GM23338 (cell line): ENCODE measurements at regions not wholly inside any gene's neighbourhood (a gene's known extent, or its start where the extent isn't known, plus 50 kb on each side); places are given as distances from the start of the nearest gene placed in this dataset.

Experiments
- ATAC-seq: fragments of 200-7000 bp; cut with Tn5 transposase; 3 replicates; pipeline ENCODE4 v1.9.1; 2020
- DNase-seq: peaks from one replicate; pipeline ENCODE4 v3.0.0-alpha.2; 2015; ENCODE audit warnings: low spot score
- H2AFZ ChIP-seq: fragments of 200-600 bp; sonication (generic); 2 replicates; pipeline ENCODE4 v1.8.0; 2016; ENCODE audit warnings: antibody characterized with exemption, mild to moderate bottlenecking, moderate library complexity
- H3F3A ChIP-seq: fragments of 200-600 bp; sonication (generic); replicated peaks from 2 replicates; pipeline ENCODE4 v1.8.0; 2017; ENCODE audit warnings: antibody characterized with exemption, mixed run types, low read depth
- H3K27ac ChIP-seq: fragments of 200-600 bp; sonication (generic); 2 replicates; pipeline ENCODE4 v1.6.1; 2016; ENCODE audit warnings: low read depth
- H3K27me3 ChIP-seq: fragments of 200-600 bp; sonication (generic); 2 replicates; pipeline ENCODE4 v1.8.0; 2016; ENCODE audit warnings: mild to moderate bottlenecking, mixed run types, moderate library complexity; ENCODE audit not compliant: insufficient read depth
- H3K36me3 ChIP-seq: fragments of 200-600 bp; sonication (generic); 2 replicates; pipeline ENCODE4 v1.8.0; 2016; ENCODE audit warnings: mild to moderate bottlenecking; ENCODE audit not compliant: insufficient read depth
- H3K4me1 ChIP-seq: fragments of 200-600 bp; sonication (generic); 2 replicates; pipeline ENCODE4 v1.8.0; 2016; ENCODE audit warnings: mild to moderate bottlenecking, moderate library complexity; ENCODE audit not compliant: insufficient read depth
- H3K4me2 ChIP-seq: fragments of 200-600 bp; sonication (generic); 2 replicates; pipeline ENCODE4 v1.7.1; 2017; ENCODE audit warnings: mixed run types
- H3K4me3 ChIP-seq: fragments of 200-600 bp; sonication (generic); 2 replicates; pipeline ENCODE4 v1.6.1; 2016; ENCODE audit warnings: mixed run types
- H3K79me2 ChIP-seq: fragments of 200-600 bp; sonication (generic); replicated peaks from 2 replicates; pipeline ENCODE4 v1.8.0; 2017; ENCODE audit warnings: mild to moderate bottlenecking; ENCODE audit not compliant: insufficient read depth
- H3K9me2 ChIP-seq: fragments of 200-600 bp; sonication (generic); 2 replicates; pipeline ENCODE4 v1.8.0; 2017; ENCODE audit not compliant: insufficient read depth
- H4K20me1 ChIP-seq: fragments of 200-600 bp; sonication (generic); replicated peaks from 2 replicates; pipeline ENCODE4 v1.8.0; 2017; ENCODE audit warnings: mild to moderate bottlenecking; ENCODE audit not compliant: insufficient read depth
- H3K27ac Mint-ChIP-seq: 2 replicates; pipeline ENCODE4 v1.8.0; 2020; ENCODE audit warnings: inconsistent platforms, mild to moderate bottlenecking, moderate library complexity, mixed read lengths
- H3K27me3 Mint-ChIP-seq: 3 replicates; pipeline ENCODE4 v1.8.0; 2022; ENCODE audit warnings: low read depth, mild to moderate bottlenecking, moderate library complexity, mixed read lengths, inconsistent platforms; ENCODE audit not compliant: insufficient read depth, poor library complexity
- H3K36me3 Mint-ChIP-seq: 3 replicates; pipeline ENCODE4 v1.8.0; 2021; ENCODE audit warnings: low read depth, mild to moderate bottlenecking, inconsistent platforms, moderate library complexity, mixed read lengths
- H3K4me1 Mint-ChIP-seq: 3 replicates; pipeline ENCODE4 v1.8.0; 2020; ENCODE audit warnings: mild to moderate bottlenecking, inconsistent platforms, mixed read lengths
- H3K4me3 Mint-ChIP-seq: 3 replicates; pipeline ENCODE4 v1.8.0; 2021; ENCODE audit warnings: moderate library complexity, mild to moderate bottlenecking, inconsistent platforms, mixed read lengths
- H3K9me3 Mint-ChIP-seq: 3 replicates; pipeline ENCODE4 v1.8.0; 2020; ENCODE audit warnings: moderate library complexity, mild to moderate bottlenecking, inconsistent platforms, mixed read lengths
- CREB1 ChIP-seq: fragments of 250-450 bp; sonication (Bioruptor Pico); IDR thresholded peaks from 2 replicates; pipeline ENCODE4 v1.5.0; 2020; ENCODE audit warnings: low read depth, mild to moderate bottlenecking, moderate library complexity
- EZH2 ChIP-seq: fragments of 200-600 bp; sonication (generic); IDR thresholded peaks from one replicate; pipeline ENCODE4 v1.8.0; 2017; ENCODE audit warnings: antibody characterized with exemption, mild to moderate bottlenecking, low read depth; ENCODE audit not compliant: unreplicated experiment
- EZH2phosphoT487 ChIP-seq: fragments of 200-600 bp; sonication (generic); IDR thresholded peaks from one replicate; pipeline ENCODE4 v1.8.1; 2018; ENCODE audit warnings: antibody characterized with exemption; ENCODE audit not compliant: unreplicated experiment
- JUNB ChIP-seq: IDR thresholded peaks from one replicate; pipeline ENCODE4 v1.6.1; 2016; ENCODE audit warnings: antibody characterized with exemption; ENCODE audit not compliant: unreplicated experiment
- NANOG ChIP-seq: IDR thresholded peaks from 2 replicates; pipeline ENCODE4 v1.6.1; 2016; ENCODE audit warnings: antibody characterized with exemption, borderline replicate concordance
- POLR2AphosphoS5 ChIP-seq: IDR thresholded peaks from 2 replicates; pipeline ENCODE4 v1.6.1; 2016; ENCODE audit warnings: antibody characterized with exemption, low read depth
- STAT1 ChIP-seq: IDR thresholded peaks from one replicate; pipeline ENCODE4 v1.6.1; 2016; ENCODE audit warnings: antibody characterized with exemption; ENCODE audit not compliant: unreplicated experiment
- ZNF114 ChIP-seq: fragments of 250-450 bp; sonication (Bioruptor Pico); IDR thresholded peaks from 2 replicates; pipeline ENCODE4 v1.5.0; 2020; ENCODE audit warnings: mild to moderate bottlenecking, moderate library complexity
- ZNF331 ChIP-seq: fragments of 250-450 bp; sonication (Bioruptor Pico); IDR thresholded peaks from 2 replicates; pipeline ENCODE4 v1.5.0; 2020; ENCODE audit warnings: low read depth, mild to moderate bottlenecking, moderate library complexity
- TF ChIP-seq, protein P1 (sequence below): IDR thresholded peaks from one replicate; pipeline ENCODE4 v1.6.1; 2018; ENCODE audit warnings: antibody characterized with exemption; ENCODE audit not compliant: unreplicated experiment
- TF ChIP-seq, protein P2 (sequence below), 2 experiments: fragments of 200-600 bp in 1 of 2; sonication (generic) in 1 of 2; conservative IDR thresholded peaks; 2 replicates each; pipeline versions ENCODE4 v1.5.1 to v1.6.1; 2016 to 2017; ENCODE audit warnings: antibody characterized with exemption in 2 of 2, low read depth in 2 of 2, mild to moderate bottlenecking in 2 of 2, moderate library complexity in 1 of 2
- TF ChIP-seq, protein P3 (sequence below): IDR thresholded peaks from 2 replicates; pipeline ENCODE4 v1.6.1; 2016; ENCODE audit warnings: antibody characterized with exemption
- TF ChIP-seq, protein P4 (sequence below): fragments of 250-450 bp; sonication (Bioruptor Pico); IDR thresholded peaks from 2 replicates; pipeline ENCODE4 v1.5.0; 2020; ENCODE audit warnings: mild to moderate bottlenecking, moderate library complexity

DNA sequence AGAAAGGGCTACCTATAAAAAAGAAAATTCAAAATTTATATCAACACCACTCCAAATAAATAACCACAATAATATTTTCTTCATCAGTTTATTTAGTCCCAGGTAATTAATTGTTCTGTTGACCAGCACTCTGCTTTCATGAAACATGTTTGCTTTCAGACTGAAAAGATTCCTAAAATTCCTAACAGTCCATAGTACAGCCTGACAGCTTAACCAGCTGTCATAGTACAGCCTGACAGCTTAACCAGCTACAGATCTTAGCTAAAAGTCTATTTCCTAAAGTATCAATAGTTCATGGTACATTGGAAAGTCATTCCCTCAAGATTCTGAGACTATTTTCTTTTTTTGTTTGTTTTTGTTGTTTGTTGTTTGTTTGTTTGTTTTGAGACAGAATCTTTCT lies 144.1 kb upstream of the DDX53 start:
- TF ChIP-seq STAT1, result no peak
- TF ChIP-seq CREB1 (CRISPR knock-in tag), result no peak
- TF ChIP-seq, protein P1, sequence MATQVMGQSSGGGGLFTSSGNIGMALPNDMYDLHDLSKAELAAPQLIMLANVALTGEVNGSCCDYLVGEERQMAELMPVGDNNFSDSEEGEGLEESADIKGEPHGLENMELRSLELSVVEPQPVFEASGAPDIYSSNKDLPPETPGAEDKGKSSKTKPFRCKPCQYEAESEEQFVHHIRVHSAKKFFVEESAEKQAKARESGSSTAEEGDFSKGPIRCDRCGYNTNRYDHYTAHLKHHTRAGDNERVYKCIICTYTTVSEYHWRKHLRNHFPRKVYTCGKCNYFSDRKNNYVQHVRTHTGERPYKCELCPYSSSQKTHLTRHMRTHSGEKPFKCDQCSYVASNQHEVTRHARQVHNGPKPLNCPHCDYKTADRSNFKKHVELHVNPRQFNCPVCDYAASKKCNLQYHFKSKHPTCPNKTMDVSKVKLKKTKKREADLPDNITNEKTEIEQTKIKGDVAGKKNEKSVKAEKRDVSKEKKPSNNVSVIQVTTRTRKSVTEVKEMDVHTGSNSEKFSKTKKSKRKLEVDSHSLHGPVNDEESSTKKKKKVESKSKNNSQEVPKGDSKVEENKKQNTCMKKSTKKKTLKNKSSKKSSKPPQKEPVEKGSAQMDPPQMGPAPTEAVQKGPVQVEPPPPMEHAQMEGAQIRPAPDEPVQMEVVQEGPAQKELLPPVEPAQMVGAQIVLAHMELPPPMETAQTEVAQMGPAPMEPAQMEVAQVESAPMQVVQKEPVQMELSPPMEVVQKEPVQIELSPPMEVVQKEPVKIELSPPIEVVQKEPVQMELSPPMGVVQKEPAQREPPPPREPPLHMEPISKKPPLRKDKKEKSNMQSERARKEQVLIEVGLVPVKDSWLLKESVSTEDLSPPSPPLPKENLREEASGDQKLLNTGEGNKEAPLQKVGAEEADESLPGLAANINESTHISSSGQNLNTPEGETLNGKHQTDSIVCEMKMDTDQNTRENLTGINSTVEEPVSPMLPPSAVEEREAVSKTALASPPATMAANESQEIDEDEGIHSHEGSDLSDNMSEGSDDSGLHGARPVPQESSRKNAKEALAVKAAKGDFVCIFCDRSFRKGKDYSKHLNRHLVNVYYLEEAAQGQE, result no peak
- no peak for TF ChIP-seq ZNF114 (CRISPR knock-in tag)
- TF ChIP-seq EZH2phosphoT487, result no peak
- TF ChIP-seq JUNB, result no peak
- TF ChIP-seq, protein P2, sequence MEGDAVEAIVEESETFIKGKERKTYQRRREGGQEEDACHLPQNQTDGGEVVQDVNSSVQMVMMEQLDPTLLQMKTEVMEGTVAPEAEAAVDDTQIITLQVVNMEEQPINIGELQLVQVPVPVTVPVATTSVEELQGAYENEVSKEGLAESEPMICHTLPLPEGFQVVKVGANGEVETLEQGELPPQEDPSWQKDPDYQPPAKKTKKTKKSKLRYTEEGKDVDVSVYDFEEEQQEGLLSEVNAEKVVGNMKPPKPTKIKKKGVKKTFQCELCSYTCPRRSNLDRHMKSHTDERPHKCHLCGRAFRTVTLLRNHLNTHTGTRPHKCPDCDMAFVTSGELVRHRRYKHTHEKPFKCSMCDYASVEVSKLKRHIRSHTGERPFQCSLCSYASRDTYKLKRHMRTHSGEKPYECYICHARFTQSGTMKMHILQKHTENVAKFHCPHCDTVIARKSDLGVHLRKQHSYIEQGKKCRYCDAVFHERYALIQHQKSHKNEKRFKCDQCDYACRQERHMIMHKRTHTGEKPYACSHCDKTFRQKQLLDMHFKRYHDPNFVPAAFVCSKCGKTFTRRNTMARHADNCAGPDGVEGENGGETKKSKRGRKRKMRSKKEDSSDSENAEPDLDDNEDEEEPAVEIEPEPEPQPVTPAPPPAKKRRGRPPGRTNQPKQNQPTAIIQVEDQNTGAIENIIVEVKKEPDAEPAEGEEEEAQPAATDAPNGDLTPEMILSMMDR (conservative IDR thresholded peaks at IDR 0.05; ENCODE audit: low read depth in 2 of 2), result no peak
- TF ChIP-seq ZNF331 (CRISPR knock-in tag), result no peak
- TF ChIP-seq EZH2, result no peak
- TF ChIP-seq, protein P3, sequence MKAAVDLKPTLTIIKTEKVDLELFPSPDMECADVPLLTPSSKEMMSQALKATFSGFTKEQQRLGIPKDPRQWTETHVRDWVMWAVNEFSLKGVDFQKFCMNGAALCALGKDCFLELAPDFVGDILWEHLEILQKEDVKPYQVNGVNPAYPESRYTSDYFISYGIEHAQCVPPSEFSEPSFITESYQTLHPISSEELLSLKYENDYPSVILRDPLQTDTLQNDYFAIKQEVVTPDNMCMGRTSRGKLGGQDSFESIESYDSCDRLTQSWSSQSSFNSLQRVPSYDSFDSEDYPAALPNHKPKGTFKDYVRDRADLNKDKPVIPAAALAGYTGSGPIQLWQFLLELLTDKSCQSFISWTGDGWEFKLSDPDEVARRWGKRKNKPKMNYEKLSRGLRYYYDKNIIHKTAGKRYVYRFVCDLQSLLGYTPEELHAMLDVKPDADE, result no peak
- TF ChIP-seq POLR2AphosphoS5, result no peak
- TF ChIP-seq, protein P4, sequence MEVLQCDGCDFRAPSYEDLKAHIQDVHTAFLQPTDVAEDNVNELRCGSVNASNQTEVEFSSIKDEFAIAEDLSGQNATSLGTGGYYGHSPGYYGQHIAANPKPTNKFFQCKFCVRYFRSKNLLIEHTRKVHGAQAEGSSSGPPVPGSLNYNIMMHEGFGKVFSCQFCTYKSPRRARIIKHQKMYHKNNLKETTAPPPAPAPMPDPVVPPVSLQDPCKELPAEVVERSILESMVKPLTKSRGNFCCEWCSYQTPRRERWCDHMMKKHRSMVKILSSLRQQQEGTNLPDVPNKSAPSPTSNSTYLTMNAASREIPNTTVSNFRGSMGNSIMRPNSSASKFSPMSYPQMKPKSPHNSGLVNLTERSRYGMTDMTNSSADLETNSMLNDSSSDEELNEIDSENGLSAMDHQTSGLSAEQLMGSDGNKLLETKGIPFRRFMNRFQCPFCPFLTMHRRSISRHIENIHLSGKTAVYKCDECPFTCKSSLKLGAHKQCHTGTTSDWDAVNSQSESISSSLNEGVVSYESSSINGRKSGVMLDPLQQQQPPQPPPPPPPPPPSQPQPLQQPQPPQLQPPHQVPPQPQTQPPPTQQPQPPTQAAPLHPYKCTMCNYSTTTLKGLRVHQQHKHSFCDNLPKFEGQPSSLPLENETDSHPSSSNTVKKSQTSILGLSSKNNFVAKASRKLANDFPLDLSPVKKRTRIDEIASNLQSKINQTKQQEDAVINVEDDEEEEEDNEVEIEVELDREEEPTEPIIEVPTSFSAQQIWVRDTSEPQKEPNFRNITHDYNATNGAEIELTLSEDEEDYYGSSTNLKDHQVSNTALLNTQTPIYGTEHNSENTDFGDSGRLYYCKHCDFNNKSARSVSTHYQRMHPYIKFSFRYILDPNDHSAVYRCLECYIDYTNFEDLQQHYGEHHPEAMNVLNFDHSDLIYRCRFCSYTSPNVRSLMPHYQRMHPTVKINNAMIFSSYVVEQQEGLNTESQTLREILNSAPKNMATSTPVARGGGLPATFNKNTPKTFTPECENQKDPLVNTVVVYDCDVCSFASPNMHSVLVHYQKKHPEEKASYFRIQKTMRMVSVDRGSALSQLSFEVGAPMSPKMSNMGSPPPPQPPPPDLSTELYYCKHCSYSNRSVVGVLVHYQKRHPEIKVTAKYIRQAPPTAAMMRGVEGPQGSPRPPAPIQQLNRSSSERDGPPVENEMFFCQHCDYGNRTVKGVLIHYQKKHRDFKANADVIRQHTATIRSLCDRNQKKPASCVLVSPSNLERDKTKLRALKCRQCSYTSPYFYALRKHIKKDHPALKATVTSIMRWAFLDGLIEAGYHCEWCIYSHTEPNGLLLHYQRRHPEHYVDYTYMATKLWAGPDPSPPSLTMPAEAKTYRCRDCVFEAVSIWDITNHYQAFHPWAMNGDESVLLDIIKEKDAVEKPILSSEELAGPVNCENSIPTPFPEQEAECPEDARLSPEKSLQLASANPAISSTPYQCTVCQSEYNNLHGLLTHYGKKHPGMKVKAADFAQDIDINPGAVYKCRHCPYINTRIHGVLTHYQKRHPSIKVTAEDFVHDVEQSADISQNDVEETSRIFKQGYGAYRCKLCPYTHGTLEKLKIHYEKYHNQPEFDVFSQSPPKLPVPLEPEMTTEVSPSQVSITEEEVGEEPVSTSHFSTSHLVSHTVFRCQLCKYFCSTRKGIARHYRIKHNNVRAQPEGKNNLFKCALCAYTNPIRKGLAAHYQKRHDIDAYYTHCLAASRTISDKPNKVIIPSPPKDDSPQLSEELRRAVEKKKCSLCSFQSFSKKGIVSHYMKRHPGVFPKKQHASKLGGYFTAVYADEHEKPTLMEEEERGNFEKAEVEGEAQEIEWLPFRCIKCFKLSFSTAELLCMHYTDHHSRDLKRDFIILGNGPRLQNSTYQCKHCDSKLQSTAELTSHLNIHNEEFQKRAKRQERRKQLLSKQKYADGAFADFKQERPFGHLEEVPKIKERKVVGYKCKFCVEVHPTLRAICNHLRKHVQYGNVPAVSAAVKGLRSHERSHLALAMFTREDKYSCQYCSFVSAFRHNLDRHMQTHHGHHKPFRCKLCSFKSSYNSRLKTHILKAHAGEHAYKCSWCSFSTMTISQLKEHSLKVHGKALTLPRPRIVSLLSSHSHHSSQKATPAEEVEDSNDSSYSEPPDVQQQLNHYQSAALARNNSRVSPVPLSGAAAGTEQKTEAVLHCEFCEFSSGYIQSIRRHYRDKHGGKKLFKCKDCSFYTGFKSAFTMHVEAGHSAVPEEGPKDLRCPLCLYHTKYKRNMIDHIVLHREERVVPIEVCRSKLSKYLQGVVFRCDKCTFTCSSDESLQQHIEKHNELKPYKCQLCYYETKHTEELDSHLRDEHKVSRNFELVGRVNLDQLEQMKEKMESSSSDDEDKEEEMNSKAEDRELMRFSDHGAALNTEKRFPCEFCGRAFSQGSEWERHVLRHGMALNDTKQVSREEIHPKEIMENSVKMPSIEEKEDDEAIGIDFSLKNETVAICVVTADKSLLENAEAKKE (CRISPR knock-in tag), result no peak
- TF ChIP-seq NANOG, result no peak
- DNase-seq (no peak), ATAC-seq (no peak)
- H3K27me3 ChIP-seq, result no peaks in the 10 kb centered on the region
- H3K9me2 ChIP-seq, result no peaks in the 10 kb centered on the region
- H3F3A ChIP-seq, result no peaks in the 10 kb centered on the region
- H3K4me1 Mint-ChIP-seq, result no peaks in the 10 kb centered on the region
- H2AFZ ChIP-seq, result no peak overlapping the region
- H3K36me3 Mint-ChIP-seq, result no peaks in the 10 kb centered on the region
- H4K20me1 ChIP-seq, result no peaks in the 10 kb centered on the region
- no peaks in the 10 kb centered on the region for H3K4me1 ChIP-seq
- no peak overlapping the region for H3K4me3 ChIP-seq
- no peaks in the 10 kb centered on the region for H3K27me3 Mint-ChIP-seq
- H3K9me3 Mint-ChIP-seq, result no peaks in the 10 kb centered on the region
- no peak overlapping the region for H3K4me3 Mint-ChIP-seq
- H3K79me2 ChIP-seq, result no peaks in the 10 kb centered on the region
- H3K27ac ChIP-seq, result no peak overlapping the region
- H3K27ac Mint-ChIP-seq, result no peak overlapping the region
- H3K4me2 ChIP-seq, result no peak overlapping the region
- H3K36me3 ChIP-seq, result no peaks in the 10 kb centered on the region
